Muscle of leg (tissue), 3 donors: ENCODE measurements at regions not wholly inside any gene's neighbourhood (a gene's known extent, or its start where the extent isn't known, plus 50 kb on each side); places are given as distances from the start of the nearest gene placed in this dataset.
A peak's percentile ranks its signal among the peaks of the same experiment; 100 is the strongest.

Source experiments
- DNase-seq: peaks from one replicate; pipeline ENCODE4 v3.0.0; 2013
- H3K27ac ChIP-seq: one replicate; pipeline ENCODE4 v1.5.1; 2013; ENCODE audit warnings: mild to moderate bottlenecking, low read length, control low read depth
- H3K27me3 ChIP-seq: one replicate; pipeline ENCODE4 v1.6.1; 2013; ENCODE audit warnings: low read length; ENCODE audit not compliant: control insufficient read depth, insufficient read depth
- H3K36me3 ChIP-seq: one replicate; pipeline ENCODE4 v1.6.1; 2013; ENCODE audit warnings: low read length; ENCODE audit not compliant: control insufficient read depth, insufficient read depth
- H3K4me1 ChIP-seq: one replicate; pipeline ENCODE4 v1.6.1; 2013; ENCODE audit warnings: low read length; ENCODE audit not compliant: control insufficient read depth, insufficient read depth
- H3K4me3 ChIP-seq: one replicate; pipeline ENCODE4 v1.5.1; 2013; ENCODE audit warnings: low read length, control low read depth
- H3K9me3 ChIP-seq: replicated peaks from 2 replicates; pipeline ENCODE4 v1.6.1; 2013; ENCODE audit warnings: low read depth, low read length; ENCODE audit not compliant: control insufficient read depth
- WGBS: methylation state at CpG from one replicate; pipeline ENCODE4 v1.1.5; 2013; ENCODE audit warnings: missing lambda C conversion rate; ENCODE audit not compliant: insufficient coverage; 5-methylcytosine and 5-hydroxymethylcytosine counted together

DNA sequence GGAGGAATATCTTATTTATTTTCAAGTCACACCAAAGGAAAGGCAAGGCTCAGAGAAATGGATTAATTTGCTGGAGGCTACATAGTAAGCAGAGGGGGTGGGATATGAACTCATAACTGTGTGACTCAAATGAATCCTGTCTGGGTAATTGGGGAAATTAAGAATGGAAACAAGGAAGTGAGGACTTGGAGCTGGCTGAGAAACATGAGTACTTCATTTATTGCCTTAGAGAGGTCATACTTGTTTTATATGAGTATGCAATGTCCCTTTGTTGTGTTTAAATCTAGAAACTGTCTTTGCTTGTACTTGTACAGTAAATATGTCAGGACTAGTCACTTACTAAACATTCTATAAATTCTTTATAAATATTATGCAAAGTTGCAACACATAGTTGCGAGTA is 2166.7 kb upstream of the PIK3C3 start:
- Histone ChIP-seq H3K27me3 (no peaks in the 10 kb centered on the region), H3K4me3 (no peak overlapping the region), H3K36me3 (no peaks in the 10 kb centered on the region), H3K9me3 (no peaks in the 10 kb centered on the region), H3K27ac (no peak overlapping the region), H3K4me1 (no peaks in the 10 kb centered on the region)
- no peak for DNase-seq
- no CpG with 5 or more reads among the region's 1 CpG for WGBS

- Histone ChIP-seq H3K4me1 (no peaks in the 10 kb centered on the region), H3K36me3 (no peaks in the 10 kb centered on the region), H3K9me3 (no peaks in the 10 kb centered on the region), H3K27ac (no peak overlapping the region), H3K4me3 (no peak overlapping the region), H3K27me3 (no peaks in the 10 kb centered on the region)
- DNase-seq: no peak
These were observed 2168.6 kb upstream of the PIK3C3 start for GRCh38 chr18:39786477-39786876.

DNA sequence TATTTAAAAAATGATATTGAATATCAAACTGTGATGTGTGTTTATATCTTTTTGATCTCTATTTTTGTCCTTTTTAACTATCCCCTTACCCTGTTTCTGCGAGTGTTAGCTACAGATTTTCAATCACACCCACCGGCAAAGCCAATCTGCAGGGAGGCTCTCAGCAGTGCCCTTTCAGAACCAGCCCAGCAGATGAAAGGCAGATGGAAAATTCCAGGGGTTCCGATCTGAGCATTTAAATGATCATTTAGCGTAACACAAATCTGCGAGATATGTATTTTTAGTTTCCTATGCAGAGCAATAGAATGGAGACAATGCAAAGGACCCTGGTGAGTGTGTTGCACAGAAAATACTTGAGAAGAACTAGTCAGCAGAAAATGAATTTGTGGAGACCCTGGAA is 2170.5 kb upstream of the PIK3C3 start:
- no peaks in the 10 kb centered on the region for H3K27me3 ChIP-seq
- 72% methylated on average over 4 of the region's 5 CpGs for WGBS
- no peaks in the 10 kb centered on the region for H3K9me3 ChIP-seq
- DNase-seq: no peak
- H3K4me3 ChIP-seq: no peak overlapping the region
- H3K4me1 ChIP-seq: peaks cover 3% of the 10 kb centered on the region
- no peak overlapping the region for H3K27ac ChIP-seq
- H3K36me3 ChIP-seq: no peaks in the 10 kb centered on the region

DNA sequence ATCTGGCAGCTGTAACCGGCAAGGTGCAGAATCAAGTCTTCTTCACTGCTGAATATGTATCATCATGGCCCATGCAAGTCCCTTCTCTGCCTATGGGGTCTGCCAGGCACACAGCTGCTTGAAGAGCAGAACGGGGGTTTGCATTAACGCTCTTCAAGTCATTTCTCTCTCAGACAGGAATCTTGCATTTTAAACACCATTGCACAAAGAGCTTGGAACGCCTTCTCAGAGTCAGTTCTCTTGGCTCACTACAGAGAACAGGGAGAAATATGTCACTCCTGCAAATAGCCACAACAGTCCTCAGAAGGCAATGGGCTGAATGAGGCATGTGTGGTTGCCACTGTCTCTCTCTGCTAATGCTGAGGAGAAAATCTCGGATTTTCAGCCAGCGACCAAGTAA is 2173.5 kb upstream of the PIK3C3 start:
- WGBS: 54% methylated on average over 3 of the region's 6 CpGs
- Histone ChIP-seq H3K4me3 (no peak overlapping the region), H3K36me3 (no peaks in the 10 kb centered on the region), H3K9me3 (no peaks in the 10 kb centered on the region), H3K27ac (no peak overlapping the region), H3K4me1 (peaks cover 3% of the 10 kb centered on the region), H3K27me3 (no peaks in the 10 kb centered on the region)
- peak; percentile 33 for DNase-seq

GRCh38 chr18:39780774-39781173 is 2174.3 kb upstream of the PIK3C3 start:
- Histone ChIP-seq H3K9me3 (no peaks in the 10 kb centered on the region), H3K4me3 (no peak overlapping the region), H3K27ac (no peak overlapping the region), H3K27me3 (no peaks in the 10 kb centered on the region), H3K4me1 (peaks cover 3% of the 10 kb centered on the region), H3K36me3 (no peaks in the 10 kb centered on the region)
- peak; percentile 34 for DNase-seq
- 50% methylated on average over 1 of the region's 4 CpGs for WGBS

- Histone ChIP-seq H3K27me3 (no peaks in the 10 kb centered on the region), H3K36me3 (no peaks in the 10 kb centered on the region), H3K27ac (no peak overlapping the region), H3K9me3 (no peaks in the 10 kb centered on the region), H3K4me3 (no peak overlapping the region), H3K4me1 (peaks cover 3% of the 10 kb centered on the region)
- peak; percentile 26 for DNase-seq
- WGBS: 40% methylated on average over 1 of the region's 2 CpGs
These were observed 2175.1 kb upstream of the PIK3C3 start for GRCh38 chr18:39779926-39780325.

DNA sequence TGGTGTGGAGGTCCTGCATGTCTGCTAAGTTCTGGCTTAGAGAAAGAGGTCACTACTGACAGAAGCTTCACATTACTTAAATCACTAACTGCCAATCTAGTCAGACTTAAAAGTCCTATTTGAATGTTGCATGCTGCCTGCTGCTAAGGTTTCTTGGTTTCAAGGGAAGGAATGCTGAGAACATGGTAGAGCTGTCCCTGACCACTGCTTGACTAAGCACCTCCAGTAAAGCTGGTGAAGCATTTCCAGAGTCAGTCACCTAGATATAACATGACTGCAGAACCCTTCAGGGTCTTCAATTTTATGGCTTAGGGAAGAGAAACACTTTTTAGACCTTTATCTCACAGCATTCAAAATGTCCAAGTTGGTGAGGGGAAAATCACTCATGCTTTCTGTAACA is 2178.3 kb upstream of the PIK3C3 start:
- Histone ChIP-seq H3K4me1 (peaks cover 3% of the 10 kb centered on the region), H3K36me3 (no peaks in the 10 kb centered on the region), H3K9me3 (no peaks in the 10 kb centered on the region), H3K27me3 (no peaks in the 10 kb centered on the region), H3K27ac (no peak overlapping the region), H3K4me3 (no peak overlapping the region)
- DNase-seq: no peak

DNA sequence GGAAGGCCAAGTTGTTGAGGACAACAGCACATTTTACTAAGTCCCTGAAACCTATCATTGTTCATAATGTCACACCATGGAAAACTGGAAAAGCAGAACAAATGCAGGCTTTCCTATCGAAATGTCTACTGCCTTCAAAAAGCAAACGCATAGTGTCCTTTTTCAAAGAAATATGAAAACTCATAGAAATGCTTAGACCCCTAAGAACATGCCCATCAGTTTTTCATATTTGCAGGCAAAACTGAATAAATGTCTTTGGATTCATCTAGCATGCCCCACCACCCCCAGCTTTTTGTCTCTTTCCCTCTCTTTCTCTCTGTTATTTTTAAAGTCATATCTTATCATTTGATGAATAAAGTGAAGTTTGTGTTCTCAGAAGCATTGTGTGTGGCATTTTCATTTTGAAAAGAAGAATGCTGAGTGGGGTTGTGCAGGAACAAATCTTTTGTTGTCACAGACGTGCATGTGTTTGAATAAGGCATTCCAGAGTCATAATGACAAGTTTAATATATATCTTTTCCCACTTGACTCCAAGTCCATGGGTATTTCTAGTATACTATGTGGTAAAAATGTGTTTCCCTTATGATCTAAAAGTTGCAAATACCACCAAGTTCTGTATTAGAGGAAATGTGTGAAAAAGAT is 2180.0 kb upstream of the PIK3C3 start:
- Histone ChIP-seq H3K4me1 (peaks cover 2% of the 10 kb centered on the region), H3K27me3 (no peaks in the 10 kb centered on the region), H3K36me3 (no peaks in the 10 kb centered on the region), H3K27ac (no peak overlapping the region), H3K9me3 (no peaks in the 10 kb centered on the region), H3K4me3 (no peak overlapping the region)
- no CpG with 5 or more reads among the region's 3 CpGs for WGBS
- no peak for DNase-seq

DNA sequence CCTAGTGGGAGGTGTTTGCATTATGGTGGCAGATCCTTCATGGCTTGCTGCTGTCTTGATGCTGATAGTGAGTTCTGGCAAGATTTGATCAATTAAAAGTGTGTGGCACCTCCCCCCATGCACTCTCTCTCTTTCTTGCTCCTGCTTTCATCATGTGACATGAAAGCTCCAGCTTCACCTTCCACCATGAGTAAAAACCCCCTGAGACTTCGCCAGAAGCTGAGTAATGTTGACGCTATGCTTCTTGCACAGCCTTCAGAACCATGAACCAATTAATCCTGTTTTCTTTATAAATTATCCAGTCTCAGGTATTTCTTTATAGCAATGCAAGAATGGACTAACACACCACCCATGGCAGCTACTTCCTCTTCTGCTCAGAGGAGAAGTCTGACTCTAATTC is 2181.4 kb upstream of the PIK3C3 start:
- no peaks in the 10 kb centered on the region for H3K9me3 ChIP-seq
- 86% methylated on average over 1 of the region's 2 CpGs for WGBS
- no peak overlapping the region for H3K27ac ChIP-seq
- DNase-seq: no peak
- no peaks in the 10 kb centered on the region for H3K36me3 ChIP-seq
- no peak overlapping the region for H3K4me3 ChIP-seq
- H3K27me3 ChIP-seq: no peaks in the 10 kb centered on the region
- no peaks in the 10 kb centered on the region for H3K4me1 ChIP-seq

DNA sequence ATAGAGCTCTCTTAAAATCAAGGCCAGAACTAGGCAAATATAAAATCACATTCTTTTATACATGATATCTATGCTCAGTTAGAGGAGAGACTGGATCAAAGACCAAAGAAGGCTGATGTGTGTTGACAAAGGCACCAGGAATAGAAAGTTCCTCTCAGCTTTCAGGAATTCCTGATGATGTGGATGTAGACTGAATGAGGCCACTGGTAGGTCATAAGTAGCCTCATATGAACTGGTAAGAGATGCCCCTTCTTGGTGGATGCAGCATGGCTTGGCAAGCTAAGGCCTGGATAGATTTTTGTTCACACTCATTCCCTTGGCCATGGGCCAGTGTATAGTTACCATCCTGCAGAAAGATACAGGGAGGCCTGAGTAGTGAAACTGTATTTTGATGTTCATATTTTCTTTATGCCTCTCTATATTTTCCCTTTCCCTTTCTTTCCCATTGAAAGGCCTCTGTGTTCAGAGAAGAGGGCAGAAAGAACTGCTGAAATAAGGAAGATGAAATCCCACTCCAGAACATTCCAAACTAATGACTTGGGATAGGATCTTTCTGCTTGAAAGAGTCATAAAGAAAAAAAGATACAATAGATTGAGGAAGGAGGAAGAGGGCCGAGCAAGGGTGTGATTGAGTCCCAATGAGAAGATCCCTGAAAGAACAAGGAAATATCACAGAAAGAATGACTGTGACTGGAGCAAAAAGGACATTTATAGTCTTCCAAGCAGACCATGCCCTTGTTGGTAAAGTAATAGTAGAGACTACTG is 2182.7 kb upstream of the PIK3C3 start:
- no peaks in the 10 kb centered on the region for H3K4me1 ChIP-seq
- no peaks in the 10 kb centered on the region for H3K9me3 ChIP-seq
- H3K27ac ChIP-seq: no peak overlapping the region
- DNase-seq: no peak
- no peak overlapping the region for H3K4me3 ChIP-seq
- H3K36me3 ChIP-seq: no peaks in the 10 kb centered on the region
- no peaks in the 10 kb centered on the region for H3K27me3 ChIP-seq
- WGBS: 78% methylated on average over 1 of the region's 1 CpG

DNA sequence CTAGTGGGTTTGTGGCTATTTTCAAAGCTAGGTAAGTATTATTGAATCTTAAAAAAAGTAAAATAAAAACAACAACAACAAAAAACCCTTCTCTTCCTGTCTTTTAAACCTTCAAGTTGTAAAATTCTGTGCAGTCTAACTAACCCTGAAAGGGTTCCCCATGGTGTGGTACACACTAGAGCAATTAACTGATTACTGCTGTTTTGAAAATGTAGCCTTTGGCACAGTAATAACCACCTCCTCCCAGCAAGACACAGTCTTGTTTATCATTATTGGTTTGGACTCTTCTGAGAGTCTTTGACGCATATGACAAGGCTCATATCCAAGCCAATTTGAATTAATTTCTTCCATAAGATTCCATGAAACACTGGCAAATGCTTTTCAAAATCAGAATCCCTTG is 2184.6 kb upstream of the PIK3C3 start:
- H3K4me3 ChIP-seq: no peak overlapping the region
- WGBS: no CpG with 5 or more reads among the region's 1 CpG
- no peak for DNase-seq
- H3K27ac ChIP-seq: no peak overlapping the region
- no peaks in the 10 kb centered on the region for H3K9me3 ChIP-seq
- H3K4me1 ChIP-seq: no peaks in the 10 kb centered on the region
- H3K36me3 ChIP-seq: no peaks in the 10 kb centered on the region
- H3K27me3 ChIP-seq: no peaks in the 10 kb centered on the region
